ENCODE measurements at regions not wholly inside any gene's neighbourhood (a gene's known extent, or its start where the extent isn't known, plus 50 kb on each side); places are given as distances from the start of the nearest gene placed in this dataset.

- DNase-seq (ENCODE audit: low read depth), result no peak
- no peak for TF ChIP-seq POLR2A (IDR thresholded peaks at IDR 0.05; ENCODE audit: extremely low read depth, insufficient read length)
- TF ChIP-seq MYC (IDR thresholded peaks at IDR 0.05; ENCODE audit: low read depth, low read length), result no peak
- TF ChIP-seq MAX (IDR thresholded peaks at IDR 0.05; ENCODE audit: low read depth, low read length), result no peak
- TF ChIP-seq, protein P1, sequence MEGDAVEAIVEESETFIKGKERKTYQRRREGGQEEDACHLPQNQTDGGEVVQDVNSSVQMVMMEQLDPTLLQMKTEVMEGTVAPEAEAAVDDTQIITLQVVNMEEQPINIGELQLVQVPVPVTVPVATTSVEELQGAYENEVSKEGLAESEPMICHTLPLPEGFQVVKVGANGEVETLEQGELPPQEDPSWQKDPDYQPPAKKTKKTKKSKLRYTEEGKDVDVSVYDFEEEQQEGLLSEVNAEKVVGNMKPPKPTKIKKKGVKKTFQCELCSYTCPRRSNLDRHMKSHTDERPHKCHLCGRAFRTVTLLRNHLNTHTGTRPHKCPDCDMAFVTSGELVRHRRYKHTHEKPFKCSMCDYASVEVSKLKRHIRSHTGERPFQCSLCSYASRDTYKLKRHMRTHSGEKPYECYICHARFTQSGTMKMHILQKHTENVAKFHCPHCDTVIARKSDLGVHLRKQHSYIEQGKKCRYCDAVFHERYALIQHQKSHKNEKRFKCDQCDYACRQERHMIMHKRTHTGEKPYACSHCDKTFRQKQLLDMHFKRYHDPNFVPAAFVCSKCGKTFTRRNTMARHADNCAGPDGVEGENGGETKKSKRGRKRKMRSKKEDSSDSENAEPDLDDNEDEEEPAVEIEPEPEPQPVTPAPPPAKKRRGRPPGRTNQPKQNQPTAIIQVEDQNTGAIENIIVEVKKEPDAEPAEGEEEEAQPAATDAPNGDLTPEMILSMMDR (IDR thresholded peaks at IDR 0.05; ENCODE audit: low read depth, low read length), result no peak
- no peak overlapping the region for H3K4me3 ChIP-seq (ENCODE audit: low read depth, low read length)
Observed at GRCh38 chr2:133636287-133636686, 68.0 kb upstream of the NCKAP5 start.

GRCh38 chr2:133640103-133640502 is 71.8 kb upstream of the NCKAP5 start:
- no peak for DNase-seq (ENCODE audit: low read depth)
- TF ChIP-seq POLR2A (IDR thresholded peaks at IDR 0.05; ENCODE audit: extremely low read depth, insufficient read length) (no peak), MAX (IDR thresholded peaks at IDR 0.05; ENCODE audit: low read depth, low read length) (no peak), MYC (IDR thresholded peaks at IDR 0.05; ENCODE audit: low read depth, low read length) (no peak)
- TF ChIP-seq, protein P1 (IDR thresholded peaks at IDR 0.05; ENCODE audit: low read depth, low read length), result no peak
- H3K4me3 ChIP-seq (ENCODE audit: low read depth, low read length), result no peak overlapping the region

GRCh38 chr2:133641497-133641896 is 73.2 kb upstream of the NCKAP5 start:
- DNase-seq (ENCODE audit: low read depth), result peak; percentile 4
- H3K4me3 ChIP-seq (ENCODE audit: low read depth, low read length), result no peak overlapping the region
- no peak for TF ChIP-seq POLR2A (IDR thresholded peaks at IDR 0.05; ENCODE audit: extremely low read depth, insufficient read length)
- no peak for TF ChIP-seq MYC (IDR thresholded peaks at IDR 0.05; ENCODE audit: low read depth, low read length)
- TF ChIP-seq, protein P1 (IDR thresholded peaks at IDR 0.05; ENCODE audit: low read depth, low read length), result no peak
- no peak for TF ChIP-seq MAX (IDR thresholded peaks at IDR 0.05; ENCODE audit: low read depth, low read length)

- no peak for DNase-seq (ENCODE audit: low read depth)
- H3K4me3 ChIP-seq (ENCODE audit: low read depth, low read length), result no peak overlapping the region
- TF ChIP-seq POLR2A (IDR thresholded peaks at IDR 0.05; ENCODE audit: extremely low read depth, insufficient read length) (no peak), MAX (IDR thresholded peaks at IDR 0.05; ENCODE audit: low read depth, low read length) (no peak), MYC (IDR thresholded peaks at IDR 0.05; ENCODE audit: low read depth, low read length) (no peak)
- TF ChIP-seq, protein P1 (IDR thresholded peaks at IDR 0.05; ENCODE audit: low read depth, low read length), result no peak
Observed at GRCh38 chr2:133641942-133642725, 73.9 kb upstream of the NCKAP5 start.

DNA sequence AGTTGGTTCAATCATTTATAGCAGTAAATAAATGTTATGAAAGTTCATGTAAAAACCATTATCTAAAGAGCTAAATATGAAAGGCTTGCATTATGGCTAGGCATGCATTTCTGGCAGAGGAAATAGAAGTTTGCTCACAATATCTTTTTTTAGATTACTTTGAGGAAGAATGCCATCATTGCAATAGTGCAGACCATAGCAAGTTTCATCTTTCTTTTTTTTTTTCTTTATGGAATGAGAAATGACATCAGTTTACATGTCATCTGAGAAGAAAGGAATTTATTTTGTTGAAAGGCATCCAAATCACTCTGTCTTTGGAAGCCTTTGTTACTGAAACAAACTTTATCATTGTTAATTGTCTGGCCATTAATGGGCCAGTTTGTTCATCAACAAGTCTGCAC is 74.5 kb upstream of the NCKAP5 start:
- DNase-seq (ENCODE audit: low read depth), result no peak
- TF ChIP-seq MYC (IDR thresholded peaks at IDR 0.05; ENCODE audit: low read depth, low read length) (no peak), MAX (IDR thresholded peaks at IDR 0.05; ENCODE audit: low read depth, low read length) (no peak), POLR2A (IDR thresholded peaks at IDR 0.05; ENCODE audit: extremely low read depth, insufficient read length) (no peak)
- TF ChIP-seq, protein P1 (IDR thresholded peaks at IDR 0.05; ENCODE audit: low read depth, low read length), result no peak
- H3K4me3 ChIP-seq (ENCODE audit: low read depth, low read length), result no peak overlapping the region

Data from NB4 (cell line).